K562 (cell line): ENCODE measurements at regions not wholly inside any gene's neighbourhood (a gene's known extent, or its start where the extent isn't known, plus 50 kb on each side); places are given as distances from the start of the nearest gene placed in this dataset.

Source experiments
- ATAC-seq: fragments of 200-7000 bp; cut with Tn5 transposase; 3 replicates; pipeline ENCODE4 v1.9.1; 2020; ENCODE audit warnings: moderate library complexity
- BruUV-seq: library from RNA; stranded (reverse); fragments of 400-500 nt; replicated peaks from 2 replicates; lab custom pipeline; 2021; lab: Mats Ljungman, UMichigan
- CTCF ChIA-PET: fragments of 300-600 bp; formaldehyde crosslinking; extraction: SDS; loops from one replicate; lab custom pipeline; 2021; ENCODE audit warnings: low intra/inter-chr PET ratio; lab: Yijun Ruan, JAX
- POLR2A ChIA-PET: fragments of 300-600, 350-650 bp; sonication (Branson Sonifier 250); formaldehyde crosslinking; extraction: SDS; loops from one replicate; lab custom pipeline; 2021; ENCODE audit warnings: antibody characterized with exemption, inconsistent platforms; lab: Yijun Ruan, JAX
- DNase-seq, 4 experiments: peaks; one replicate each; pipeline versions ENCODE4 v3.0.0 to v3.0.0-alpha.2; 2011 to 2018; ENCODE audit warnings: low spot score in 3 of 4, mixed read lengths in 3 of 4; ENCODE audit errors: extremely low read depth in 1 of 4
- FAIRE-seq: peaks from 2 replicates; lab custom pipeline; 2011; peaks lifted over from hg19 to GRCh38; lab: Jason Lieb, UNC
- H2AFZ ChIP-seq: 2 replicates; pipeline ENCODE4 v1.6.0; 2011; ENCODE audit warnings: low read depth, low read length, control low read depth, inconsistent platforms
- H3K27ac ChIP-seq: fragments of 200-600 bp; 3 replicates; pipeline ENCODE4 v1.8.0; 2011; ENCODE audit warnings: low read depth, mild to moderate bottlenecking, control low read depth, inconsistent platforms, low read length, moderate library complexity, mixed read lengths; ENCODE audit errors: extremely low read depth
- H3K27me3 ChIP-seq, 2 experiments: fragments of 300-600 bp in 1 of 2; 2 replicates in 1 of 2; 3 replicates in 1 of 2; pipeline versions ENCODE4 v1.6.0 to v1.8.0; 2011; ENCODE audit warnings: inconsistent platforms in 2 of 2, low read length in 2 of 2, mild to moderate bottlenecking in 1 of 2, mixed read lengths in 1 of 2, moderate library complexity in 1 of 2; ENCODE audit not compliant: control insufficient read depth in 2 of 2, insufficient read depth in 2 of 2
- H3K36me3 ChIP-seq: fragments of 300-600 bp; 3 replicates; pipeline ENCODE4 v1.8.0; 2011; ENCODE audit warnings: mild to moderate bottlenecking, low read length, inconsistent platforms; ENCODE audit not compliant: control insufficient read depth, insufficient read depth
- H3K4me1 ChIP-seq, 2 experiments: fragments of 200-600 bp in 1 of 2; replicated peaks in 1 of 2; 2 replicates in 1 of 2; 3 replicates in 1 of 2; pipeline versions ENCODE4 v1.5.1 to v1.8.0; 2011; ENCODE audit warnings: inconsistent platforms in 2 of 2, low read length in 2 of 2, mild to moderate bottlenecking in 1 of 2, mixed read lengths in 1 of 2, moderate library complexity in 1 of 2; ENCODE audit not compliant: control insufficient read depth in 2 of 2, insufficient read depth in 2 of 2
- H3K4me2 ChIP-seq: 2 replicates; pipeline ENCODE4 v1.6.1; 2011; ENCODE audit warnings: low read length, control low read depth, inconsistent platforms, mixed read lengths; ENCODE audit not compliant: insufficient read depth
- H3K4me3 ChIP-seq: fragments of 200-600 bp; sonication (generic), shearing (Covaris generic); 2 replicates; pipeline ENCODE4 v1.5.1; 2016; ENCODE audit warnings: control low read depth, inconsistent platforms
- H3K79me2 ChIP-seq: fragments of 200-600 bp; 3 replicates; pipeline ENCODE4 v1.8.0; 2011; ENCODE audit warnings: low read length, inconsistent platforms; ENCODE audit not compliant: control insufficient read depth, insufficient read depth
- H3K9ac ChIP-seq, 2 experiments: 2 replicates each; pipeline versions ENCODE4 v1.6.0 to v1.6.1; 2011; ENCODE audit warnings: low read depth in 2 of 2, low read length in 2 of 2, control low read depth in 1 of 2, inconsistent platforms in 1 of 2, mild to moderate bottlenecking in 1 of 2, mixed read lengths in 1 of 2; ENCODE audit not compliant: insufficient read depth in 1 of 2
- H3K9me1 ChIP-seq: one replicate; pipeline ENCODE4 v1.6.0; 2011; ENCODE audit warnings: inconsistent platforms, mild to moderate bottlenecking, low read length, moderate library complexity; ENCODE audit not compliant: control insufficient read depth, insufficient read depth
- H3K9me3 ChIP-seq: replicated peaks from 2 replicates; pipeline ENCODE4 v1.5.1; 2011; ENCODE audit warnings: low read depth, low read length, inconsistent platforms; ENCODE audit not compliant: control insufficient read depth, insufficient read depth
- H4K20me1 ChIP-seq: replicated peaks from 2 replicates; pipeline ENCODE4 v1.6.1; 2011; ENCODE audit warnings: low read length, inconsistent platforms, mixed read lengths; ENCODE audit not compliant: control insufficient read depth, insufficient read depth
- E2F6 ChIP-seq, 2 experiments: IDR thresholded peaks; 2 replicates each; pipeline ENCODE4 v1.6.1; 2011; ENCODE audit warnings: borderline replicate concordance in 1 of 2, control low read depth in 1 of 2, low read depth in 1 of 2, low read length in 1 of 2, mild to moderate bottlenecking in 1 of 2, mixed read lengths in 1 of 2, moderate library complexity in 1 of 2; ENCODE audit not compliant: insufficient read depth in 1 of 2, insufficient read length in 1 of 2, poor library complexity in 1 of 2, severe bottlenecking in 1 of 2; ENCODE audit errors: extremely low read depth in 1 of 2
- HSF4 ChIP-seq: fragments of 250-450 bp; sonication (Bioruptor Pico); IDR thresholded peaks from 2 replicates; pipeline ENCODE4 v2.1.2; 2022; ENCODE audit warnings: mild to moderate bottlenecking, moderate library complexity, borderline replicate concordance
- ZNF431 ChIP-seq: sonication (generic); formaldehyde crosslinking; IDR thresholded peaks from 2 replicates; pipeline ENCODE4 v1.8.0; 2022; ENCODE audit warnings: mild to moderate bottlenecking, missing genetic modification reagents
- whole genome bisulfite sequencing: fragments of 100-300 bp; shearing (Covaris generic); methylation state at CpG from one replicate; pipeline ENCODE4 v1.1.6; 2016; ENCODE audit warnings: low coverage, mixed read lengths; ENCODE audit not compliant: insufficient coverage; ENCODE audit errors: missing lambda C conversion rate; 5-methylcytosine and 5-hydroxymethylcytosine counted together
- in situ Hi-C: fragments of 300-500 bp; cut with MboI; formaldehyde crosslinking; loops from 4 replicates; pipeline ENCODE4 v1.15.0; 2018; ENCODE audit warnings: inconsistent platforms, mixed read lengths
- intact Hi-C: fragments of 100-400 bp; cut with micrococcal nuclease; formaldehyde crosslinking; loops from 2 replicates; pipeline ENCODE4 v1.14.2; 2022

- ATAC-seq (no peak), DNase-seq (no peak), FAIRE-seq (no peak)
- intact Hi-C loops (loop anchor here (10.0 kb wide), 1 partner anchor 255 kb away; no protein-coding TSS in a partner anchor), in situ Hi-C loops (loop anchor here (10.0 kb wide), 1 partner anchor 145 kb away; no protein-coding TSS in a partner anchor)
- Histone ChIP-seq H3K9me1 (no peaks in the 10 kb centered on the region), H2AFZ (no peak overlapping the region), H3K9me3 (no peaks in the 10 kb centered on the region), H3K4me3 (no peak overlapping the region), H3K9ac (no peak overlapping the region; a peak in 1 of 4 replicates), H3K4me1 (peaks cover 0 to 44% of the 10 kb centered on the region in 2 experiments; a peak in 2 of 5 replicates), H3K36me3 (no peaks in the 10 kb centered on the region), H3K27ac (no peak overlapping the region), H3K4me2 (no peak overlapping the region), H3K27me3 (peaks cover 23 to 58% of the 10 kb centered on the region in 2 experiments; a peak in 4 of 5 replicates), H3K79me2 (no peaks in the 10 kb centered on the region), H4K20me1 (peaks cover 6% of the 10 kb centered on the region; the same call in 1 of the 2 replicates)
- TF ChIP-seq E2F6 (IDR thresholded peaks at IDR 0.05; ENCODE audit: borderline replicate concordance in 1 of 2, extremely low read depth in 1 of 2, insufficient read depth in 1 of 2, insufficient read length in 1 of 2, low read depth in 1 of 2, low read length in 1 of 2, poor library complexity in 1 of 2, severe bottlenecking in 1 of 2), result peak in 1 of 2 experiments; percentile 10
- no peak for TF ChIP-seq ZNF431 (CRISPR knock-in tag)
- TF ChIP-seq HSF4, result no peak
- BruUV-seq, result no TSS peak
- 19% methylated on average over 29 of the region's 42 CpGs for WGBS
- POLR2A ChIA-PET, result no interaction called here
- CTCF ChIA-PET, result no interaction called here
Measured at GRCh38 chr12:132409495-132410295, 80.3 kb upstream of the FBRSL1 start.
